Activated CD4-positive, alpha-beta T cell treated with anti-CD3 and anti-CD28 coated beads, Interleukin-2, amount 50 U/mL, for 4 hours (primary cell): ENCODE measurements at regions not wholly inside any gene's neighbourhood (a gene's known extent, or its start where the extent isn't known, plus 50 kb on each side); places are given as distances from the start of the nearest gene placed in this dataset.

Experiments used
- DNase-seq, 2 experiments: peaks; one replicate each; pipeline ENCODE4 v3.0.0-alpha.2; 2020

DNA sequence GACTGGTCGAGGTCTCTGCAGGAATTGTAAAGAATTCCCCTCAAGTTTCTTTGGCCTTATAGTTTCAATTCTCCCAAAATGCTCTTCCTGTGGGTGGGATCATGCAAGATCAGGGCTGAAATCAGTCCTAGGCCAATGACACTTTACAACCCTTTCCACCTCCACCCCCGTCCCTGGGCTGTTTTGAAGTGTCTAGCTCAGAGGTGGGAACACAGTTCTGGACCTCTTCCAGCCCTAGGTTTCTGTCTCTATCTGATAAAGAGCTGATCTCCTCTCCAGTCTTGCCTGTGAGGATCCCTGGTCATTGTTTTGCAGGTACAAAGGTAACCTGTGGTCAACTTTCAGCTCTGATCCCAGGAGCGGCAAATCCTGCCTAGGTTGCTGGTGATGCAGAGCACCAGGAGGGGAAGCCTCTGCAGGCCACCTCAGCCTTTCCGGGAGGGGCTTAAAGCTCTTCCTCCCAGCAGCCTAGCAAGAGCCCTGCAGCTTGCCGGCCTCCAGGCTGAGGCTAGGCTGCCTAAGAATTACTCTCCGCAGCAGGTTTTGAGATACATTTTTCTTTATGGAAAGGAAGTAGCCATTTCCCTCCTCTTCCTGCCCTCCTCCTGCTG lies 69.8 kb upstream of the WIPF1 start:
- DNase-seq = no peak

DNA sequence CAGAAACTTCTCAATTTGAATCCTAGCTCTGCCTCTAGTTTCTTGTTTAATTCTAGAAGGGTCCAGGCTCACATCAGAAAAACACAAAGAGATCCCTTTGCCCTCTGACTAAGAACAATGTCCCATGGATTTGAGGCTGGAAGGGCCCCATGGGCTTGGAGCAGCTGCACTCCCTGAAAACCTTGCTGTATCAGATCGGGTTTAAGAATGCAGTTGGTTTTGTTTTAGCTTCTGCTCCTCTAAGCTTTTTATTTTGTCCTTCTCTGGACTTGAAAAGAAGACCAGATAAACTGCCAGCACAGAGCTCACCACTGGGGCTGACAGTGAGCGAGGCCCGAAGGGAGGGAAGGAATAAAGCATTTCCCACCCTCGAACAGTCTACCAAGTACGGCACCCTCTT lies 69.2 kb upstream of the WIPF1 start:
- no peak for DNase-seq

DNA sequence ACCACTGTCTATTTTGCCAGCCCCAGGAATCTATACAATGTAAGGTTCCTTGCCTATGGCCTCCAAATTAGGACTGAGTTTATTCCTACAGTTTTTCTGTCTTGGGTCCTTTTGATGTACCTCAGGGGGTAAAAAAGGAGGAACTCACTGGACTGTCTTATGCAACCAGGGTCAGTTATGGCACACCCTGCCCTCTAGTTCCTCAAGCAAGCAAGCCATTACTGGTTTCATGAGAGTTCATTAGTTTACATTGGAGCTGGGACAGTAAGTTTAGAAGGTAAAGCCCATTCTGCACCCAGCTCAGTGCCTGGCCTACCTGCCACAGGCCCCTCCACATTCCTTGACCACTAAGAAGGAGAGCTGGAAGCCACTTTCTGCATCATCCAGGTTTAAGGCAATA lies 68.7 kb upstream of the WIPF1 start:
- no peak for DNase-seq

DNA sequence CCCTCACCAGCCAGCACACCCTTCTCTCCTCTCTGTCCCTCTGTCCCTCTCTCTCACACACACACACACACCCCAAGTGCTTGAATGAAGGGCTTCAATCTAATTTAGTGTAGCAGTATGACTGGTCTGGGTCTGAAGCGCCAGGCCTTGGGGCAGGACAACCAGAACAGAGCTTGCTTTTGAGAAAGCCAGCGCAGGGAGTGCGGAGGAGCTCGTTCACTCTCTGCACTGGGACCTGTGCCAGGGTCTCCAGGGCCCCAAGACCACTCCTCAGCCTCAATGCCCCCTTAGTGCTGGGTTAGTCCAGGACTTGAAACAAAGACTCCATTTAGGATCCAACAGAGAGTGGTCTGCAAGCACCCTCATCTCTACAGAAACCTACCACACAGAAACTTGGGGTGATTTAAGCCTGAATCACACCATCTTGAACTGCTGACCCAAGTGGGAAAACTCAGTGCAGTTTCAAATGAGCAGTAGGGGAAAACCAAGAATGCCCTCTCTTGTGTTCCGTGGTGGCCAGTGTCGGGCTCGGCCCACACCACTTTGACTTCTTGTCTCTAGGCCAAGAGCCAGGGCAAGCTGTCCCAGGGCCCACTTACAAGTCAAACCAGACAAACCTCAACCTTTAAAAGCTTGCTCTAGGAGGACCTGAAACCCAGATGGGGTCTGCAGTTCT lies 66.6 kb upstream of the WIPF1 start:
- no peak for DNase-seq

DNA sequence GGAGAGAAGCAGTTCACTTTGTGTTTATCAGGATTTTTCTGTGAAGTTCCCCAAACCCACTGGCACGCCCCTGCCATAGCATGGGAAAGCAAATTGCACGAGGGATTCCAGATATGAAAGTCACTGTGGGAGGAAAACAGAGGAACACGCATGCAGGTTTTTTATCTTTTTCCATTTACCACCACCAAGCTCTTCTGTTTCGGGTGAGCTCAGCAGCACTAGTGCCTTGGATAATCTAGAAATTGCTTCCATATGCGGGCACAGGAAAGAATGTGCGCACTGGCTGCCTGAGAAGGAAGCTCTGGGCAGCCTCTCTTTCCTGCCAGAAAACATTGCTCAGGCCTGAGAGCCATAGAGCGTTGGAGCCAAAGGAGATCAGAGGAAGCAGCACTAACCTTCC lies 65.9 kb upstream of the WIPF1 start:
- no peak for DNase-seq

DNA sequence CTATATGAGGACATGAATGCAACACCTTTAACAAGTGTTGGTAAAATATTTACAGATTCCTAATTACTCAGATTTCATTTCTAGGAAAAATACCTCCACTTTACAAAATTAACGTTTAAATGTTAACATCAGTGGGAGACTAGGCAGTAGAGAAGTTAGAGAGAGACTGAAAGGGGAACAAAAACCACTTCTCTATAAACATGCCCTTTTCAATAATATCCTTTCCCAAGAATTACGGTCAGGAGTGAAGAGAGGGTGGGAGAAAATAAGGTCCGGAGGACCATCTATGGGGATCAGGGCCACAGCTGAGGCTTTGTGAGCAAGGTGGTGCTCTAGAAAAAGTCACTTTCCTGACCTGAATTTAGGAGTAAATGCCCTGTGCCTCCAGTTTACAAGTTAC lies 65.3 kb upstream of the WIPF1 start:
- no peak for DNase-seq

DNA sequence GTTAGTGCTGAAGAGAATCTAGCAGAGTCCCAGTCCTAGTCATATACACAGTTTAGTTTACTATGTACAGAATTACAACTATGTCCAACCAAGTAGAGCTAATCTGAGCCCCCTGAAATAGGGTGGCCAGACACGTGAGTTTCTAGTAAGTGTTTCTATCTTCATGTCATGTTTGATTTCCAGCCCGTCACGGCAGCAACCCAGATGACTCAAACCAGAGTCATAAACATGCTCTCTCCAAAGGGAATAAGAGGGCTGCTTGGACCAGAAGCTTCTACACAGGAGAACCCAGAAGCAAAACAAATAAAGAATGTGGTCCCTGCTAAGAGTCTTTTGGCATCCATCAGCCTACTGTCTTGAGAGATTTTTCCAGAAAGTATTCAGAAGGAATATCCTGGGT lies 64.9 kb upstream of the WIPF1 start:
- DNase-seq = no peak

DNA sequence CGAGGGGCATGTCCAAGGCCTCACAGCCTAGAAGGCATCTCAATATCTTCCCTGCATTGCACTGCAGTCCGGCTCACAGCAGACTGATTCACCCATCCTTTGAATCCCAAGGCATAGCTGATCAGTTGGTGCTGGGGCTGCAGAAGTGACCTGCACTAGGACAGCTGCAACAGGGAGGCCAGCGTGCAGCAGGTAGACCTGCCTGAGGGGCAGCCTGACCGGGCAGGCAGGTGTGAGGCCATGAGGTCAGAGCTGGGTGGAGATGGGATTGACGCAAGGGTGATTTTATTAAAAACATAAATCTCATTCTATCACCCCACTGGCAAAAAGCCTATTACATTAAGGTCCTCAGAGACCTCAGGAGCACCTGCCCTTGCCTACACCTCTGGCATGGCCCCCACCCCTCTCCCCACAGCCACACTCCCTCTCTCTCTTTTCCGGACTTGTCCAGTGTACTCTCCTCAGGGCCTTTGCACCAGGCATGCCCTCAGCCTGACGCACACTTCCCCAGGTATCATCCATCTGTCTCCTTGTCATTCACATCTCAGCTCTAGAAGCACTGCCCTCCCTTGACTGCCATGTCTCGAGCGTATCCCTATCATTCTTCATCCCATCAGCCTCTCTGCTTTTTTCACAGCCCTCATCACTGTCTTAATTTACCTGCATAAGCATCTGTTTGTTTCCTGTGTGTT lies 63.5 kb upstream of the WIPF1 start:
- no peak for DNase-seq

DNA sequence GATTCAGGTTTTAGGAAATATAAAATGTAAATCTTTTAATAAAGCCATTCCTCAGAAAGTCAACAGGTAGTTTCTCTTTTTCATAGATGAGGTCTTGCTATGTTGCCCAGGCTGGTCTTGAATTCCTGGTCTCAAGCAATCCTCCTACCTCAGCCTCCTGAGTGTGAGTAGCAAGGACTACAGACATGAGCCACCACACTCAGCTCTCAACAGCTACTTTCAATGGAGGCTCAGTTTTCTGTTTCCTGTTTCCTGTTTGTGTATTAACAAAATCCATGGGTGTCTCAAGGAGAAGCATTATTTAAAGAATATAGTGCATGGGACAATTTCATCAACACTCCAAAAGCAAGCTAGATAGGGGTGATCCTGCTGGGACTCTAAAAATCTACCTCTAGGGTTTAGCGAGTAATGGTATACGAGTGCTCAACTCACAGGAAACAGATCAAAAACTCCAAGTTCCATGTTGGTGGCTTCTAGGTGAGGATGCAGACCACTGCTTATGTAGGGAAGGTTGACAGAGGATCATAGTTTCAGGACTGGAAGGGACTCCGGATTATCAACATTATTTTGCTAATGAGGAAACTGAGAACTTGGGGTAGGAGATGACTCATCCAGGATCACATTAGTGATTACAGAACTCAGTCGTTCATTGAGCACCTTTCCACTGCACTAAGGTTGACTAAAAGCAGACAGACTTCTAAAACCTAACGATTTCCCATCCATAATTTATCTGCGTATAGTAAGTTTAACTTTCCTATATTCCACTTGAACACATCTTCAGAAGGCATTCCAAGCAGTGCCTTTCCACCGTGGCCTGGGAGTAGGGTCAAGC lies 61.7 kb upstream of the WIPF1 start:
- DNase-seq = no peak

DNA sequence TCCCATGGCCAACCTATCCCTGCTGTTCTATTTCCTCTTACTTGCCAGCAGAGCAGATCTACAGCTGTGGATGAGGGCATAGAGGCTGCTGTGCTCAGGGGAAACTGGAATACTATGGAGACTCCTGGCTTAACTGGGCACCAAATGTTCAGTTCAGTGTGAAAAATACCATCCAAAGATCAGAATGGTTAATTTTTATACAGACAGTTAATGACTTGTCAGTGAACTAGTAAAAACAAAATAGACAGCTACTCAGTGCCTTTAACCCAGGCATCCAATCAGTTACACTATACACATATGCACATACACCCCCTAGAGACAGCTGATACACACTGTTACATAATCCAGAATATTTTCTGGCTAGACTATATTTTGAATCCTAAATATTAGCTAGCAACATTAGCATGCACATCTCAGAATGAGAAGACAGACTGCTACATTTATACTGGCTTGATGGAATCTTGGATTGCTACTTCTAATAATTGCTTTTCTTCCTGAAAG lies 59.1 kb upstream of the WIPF1 start:
- no peak for DNase-seq

DNA sequence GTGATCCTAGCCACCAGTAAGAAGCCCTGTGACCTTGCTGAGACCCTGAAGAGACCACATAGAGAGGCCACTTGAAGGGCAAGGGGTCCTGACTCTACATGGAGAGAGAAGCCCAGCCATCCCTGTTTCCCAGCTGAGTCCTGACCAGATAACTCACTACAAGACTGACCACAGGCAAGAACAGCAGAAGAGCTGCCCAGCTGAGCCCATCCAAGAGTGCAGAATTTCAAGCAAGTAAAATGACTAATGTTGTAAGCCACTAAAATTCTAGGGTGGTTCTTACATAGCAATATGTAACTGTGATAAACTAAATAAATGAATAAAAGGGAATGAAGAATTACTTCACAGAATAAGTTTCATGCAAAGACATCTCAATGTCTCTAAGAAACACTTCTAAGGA lies 58.4 kb upstream of the WIPF1 start:
- no peak for DNase-seq

DNA sequence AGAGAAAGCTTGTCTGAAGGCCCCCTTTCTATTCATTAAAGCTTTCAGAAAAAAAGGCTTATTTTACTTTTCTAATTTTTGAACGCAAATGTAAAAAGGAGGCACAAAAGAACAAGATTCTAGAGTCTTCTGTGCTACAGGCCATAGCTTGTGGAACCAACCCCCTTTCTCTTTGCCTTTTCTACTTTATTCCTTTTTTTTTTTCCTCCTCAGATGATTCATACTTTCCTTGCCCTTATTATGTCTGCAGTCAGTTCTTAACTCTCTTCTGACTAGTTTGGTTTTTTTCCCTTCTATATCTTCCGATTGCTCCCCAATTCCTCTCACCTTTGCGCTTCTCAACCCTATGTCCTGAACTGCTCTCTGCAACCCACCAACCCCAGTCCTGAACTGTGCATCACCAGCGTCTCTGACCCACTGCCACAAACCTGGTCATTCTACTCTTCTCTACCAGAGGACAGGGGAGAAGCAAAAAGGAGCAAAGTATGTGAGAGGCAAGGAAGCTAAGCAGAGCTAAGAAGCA lies 56.9 kb upstream of the WIPF1 start:
- no peak for DNase-seq

DNA sequence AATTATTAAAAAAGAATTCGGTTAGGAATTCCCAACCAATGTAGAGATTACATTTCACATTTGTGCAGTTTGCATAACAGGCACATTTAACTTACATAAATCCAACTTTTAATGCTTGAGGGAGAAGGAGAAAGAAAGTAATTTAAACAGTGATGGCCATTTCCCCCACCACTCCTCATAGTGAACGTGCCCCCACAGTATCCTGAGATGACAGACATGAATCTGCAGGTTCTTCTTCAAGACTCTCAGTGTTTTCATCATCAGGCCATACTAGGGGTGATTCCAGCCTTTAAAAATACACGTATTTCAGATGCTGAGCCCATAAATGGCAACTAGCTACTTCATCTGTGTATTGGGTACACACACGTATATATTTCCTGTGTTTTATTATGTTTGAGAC lies 51.3 kb upstream of the WIPF1 start:
- DNase-seq = no peak
